NCI-H2107 (cell line): ENCODE measurements at regions not wholly inside any gene's neighbourhood (a gene's known extent, or its start where the extent isn't known, plus 50 kb on each side); places are given as distances from the start of the nearest gene placed in this dataset.
"Not testable (repeated sequence)": the region's sequence is repeated elsewhere in the genome, so short reads cannot be mapped to it uniquely, and the experiment has no call there.

ENCODE experiments used
- DNase-seq: peaks from one replicate; lab custom pipeline; 2025; lab: John Stamatoyannopoulos, UW

GRCh38 chr1:101479945-101480344, 243.1 kb downstream of the S1PR1 start:
- DNase-seq = no peak

- no peak for DNase-seq
These were observed 245.5 kb downstream of the S1PR1 start for GRCh38 chr1:101482306-101482705.

DNA sequence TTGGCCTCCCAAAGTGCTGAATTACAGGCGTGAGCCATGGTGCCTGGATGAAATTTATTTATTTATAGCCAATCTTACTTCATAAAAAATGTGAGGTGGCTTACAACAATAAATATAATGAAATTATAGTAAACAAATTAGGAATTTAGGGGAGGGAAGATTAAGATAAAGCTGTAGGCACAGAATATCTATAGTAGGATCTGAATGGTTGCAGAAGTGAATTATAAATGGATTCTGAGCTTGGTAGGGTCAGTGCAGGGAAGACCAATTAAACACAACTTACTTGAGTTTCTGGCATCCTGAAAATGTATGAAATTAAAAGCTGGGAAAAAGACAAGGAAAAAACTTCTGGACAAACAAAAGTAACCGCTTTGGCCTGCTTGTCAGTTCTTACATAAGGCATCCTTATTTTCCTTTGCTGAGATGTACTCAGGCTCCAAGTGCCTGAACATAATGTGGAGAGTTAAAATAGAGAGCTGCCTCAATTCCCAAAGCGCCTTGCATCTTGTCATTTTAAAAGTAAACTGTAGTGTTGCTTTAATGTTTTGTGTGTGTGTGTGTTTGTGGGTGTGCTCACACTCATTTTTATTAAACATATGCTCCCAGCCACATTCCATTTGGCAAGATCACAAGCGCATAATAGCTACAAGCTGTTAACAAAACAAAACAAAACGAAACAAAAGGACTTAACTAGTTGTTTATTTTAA, 247.3 kb downstream of the S1PR1 start:
- DNase-seq = no peak

GRCh38 chr1:101484689-101485338, 248.0 kb downstream of the S1PR1 start:
- no peak for DNase-seq

- no peak for DNase-seq
These were observed 248.9 kb downstream of the S1PR1 start for GRCh38 chr1:101485712-101486111.

DNA sequence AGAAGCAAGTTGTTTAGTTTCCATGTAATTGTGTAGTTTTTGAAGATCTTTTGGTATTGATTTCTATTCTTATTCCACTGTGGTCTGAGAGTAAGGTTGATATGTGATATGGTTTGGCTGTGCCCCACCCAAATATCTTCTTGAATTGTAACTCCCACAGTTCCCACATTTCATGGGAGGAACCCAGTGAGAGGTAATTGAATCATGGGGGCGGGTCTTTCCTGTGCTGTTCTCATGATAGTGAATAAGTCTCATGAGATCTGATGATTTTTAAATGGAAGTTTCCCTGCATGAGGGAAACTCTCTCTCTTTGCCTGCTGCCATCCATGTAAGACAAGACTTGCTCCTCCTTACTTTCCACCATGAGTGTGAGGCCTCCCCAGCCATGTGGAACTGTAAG, 255.3 kb downstream of the S1PR1 start:
- not testable (repeated sequence) for DNase-seq

GRCh38 chr1:101493920-101494319, 257.1 kb downstream of the S1PR1 start:
- not testable (repeated sequence) for DNase-seq

GRCh38 chr1:101496109-101496508, 259.3 kb downstream of the S1PR1 start:
- no peak for DNase-seq

GRCh38 chr1:101497881-101498559, 261.2 kb downstream of the S1PR1 start:
- DNase-seq = no peak

GRCh38 chr1:101504106-101504505, 267.3 kb downstream of the S1PR1 start:
- not testable (repeated sequence) for DNase-seq

DNA sequence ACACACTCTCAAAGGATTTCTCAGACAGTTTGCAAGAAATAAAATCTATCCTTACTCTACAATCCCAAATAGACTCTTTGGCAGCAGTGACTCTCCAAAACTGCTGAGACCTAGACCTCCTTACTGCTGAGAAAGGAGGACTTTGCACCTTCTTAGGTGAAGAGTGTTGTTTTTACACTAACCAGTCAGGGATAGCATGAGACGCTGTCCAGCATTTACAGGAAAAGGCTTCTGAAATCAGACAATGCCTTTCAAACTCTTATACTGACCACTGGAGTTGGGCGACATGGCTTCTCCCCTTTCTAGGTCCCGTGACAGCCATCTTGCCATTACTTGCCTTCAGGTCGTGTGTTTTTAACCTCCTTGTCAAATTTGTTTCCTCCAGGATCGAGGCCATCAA, 268.4 kb downstream of the S1PR1 start:
- DNase-seq = not testable (repeated sequence)

GRCh38 chr1:101506541-101507164, 269.8 kb downstream of the S1PR1 start:
- DNase-seq = peak; percentile 34

DNA sequence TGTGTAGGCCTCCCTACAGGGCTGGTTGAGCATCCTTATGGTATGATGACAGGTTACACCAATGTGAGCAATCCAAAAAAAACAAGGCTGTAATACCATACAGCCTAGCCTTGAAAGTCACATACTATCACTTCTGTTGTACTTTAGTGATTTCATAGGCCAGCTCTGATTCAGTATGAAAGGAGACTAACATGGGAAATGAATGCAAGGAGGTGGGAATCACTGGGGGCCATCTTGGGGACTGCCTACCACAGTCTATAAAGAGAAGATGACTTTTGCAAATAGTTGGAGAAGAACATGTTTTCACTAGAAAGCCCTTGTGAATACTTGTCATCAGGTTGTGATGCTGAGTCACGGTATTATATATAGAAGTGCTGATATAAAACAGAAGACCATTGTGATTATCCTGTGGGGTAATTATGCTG, 270.7 kb downstream of the S1PR1 start:
- DNase-seq = no peak

DNA sequence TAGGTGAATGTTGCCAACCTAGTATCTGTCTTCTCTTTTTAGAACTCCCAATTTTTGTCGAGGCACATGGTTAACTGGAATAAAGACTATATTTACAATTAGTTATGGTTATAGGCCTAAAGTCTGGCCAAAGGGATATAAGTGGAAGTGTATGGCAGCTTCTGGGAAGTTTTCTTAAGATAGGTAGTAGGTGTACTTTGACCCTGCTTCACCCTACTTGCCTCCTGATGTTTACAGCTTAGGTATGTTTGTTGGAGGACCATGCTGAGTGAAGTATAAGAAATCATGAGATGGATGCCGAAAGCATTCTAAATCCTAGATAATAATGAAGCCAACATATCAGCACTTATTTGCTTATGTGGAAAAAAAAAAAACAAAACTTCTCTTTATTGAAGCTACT, 272.1 kb downstream of the S1PR1 start:
- DNase-seq = no peak

DNA sequence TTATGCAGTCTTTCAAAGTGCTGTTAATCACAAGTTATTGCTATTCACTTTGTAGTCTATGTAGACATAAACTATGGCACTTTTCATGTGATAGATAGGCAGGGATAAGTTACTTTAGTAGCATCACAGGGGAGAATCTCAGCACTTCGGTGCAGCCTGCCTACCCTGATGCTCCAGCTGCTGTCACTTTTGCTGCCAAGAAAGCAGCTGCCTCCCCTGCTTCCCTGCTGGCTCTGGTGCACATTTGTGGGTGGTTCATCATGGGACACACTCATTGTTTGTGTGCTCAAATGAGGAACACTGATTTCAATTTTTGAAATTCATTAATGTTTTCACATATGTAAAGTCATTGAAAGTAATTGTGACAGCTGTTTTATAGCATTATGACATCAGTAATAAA, 272.6 kb downstream of the S1PR1 start:
- no peak for DNase-seq

GRCh38 chr1:101511202-101511891, 274.5 kb downstream of the S1PR1 start:
- no peak for DNase-seq

- DNase-seq = peak; percentile 11
These were observed 283.5 kb downstream of the S1PR1 start for GRCh38 chr1:101520302-101520701.

DNA sequence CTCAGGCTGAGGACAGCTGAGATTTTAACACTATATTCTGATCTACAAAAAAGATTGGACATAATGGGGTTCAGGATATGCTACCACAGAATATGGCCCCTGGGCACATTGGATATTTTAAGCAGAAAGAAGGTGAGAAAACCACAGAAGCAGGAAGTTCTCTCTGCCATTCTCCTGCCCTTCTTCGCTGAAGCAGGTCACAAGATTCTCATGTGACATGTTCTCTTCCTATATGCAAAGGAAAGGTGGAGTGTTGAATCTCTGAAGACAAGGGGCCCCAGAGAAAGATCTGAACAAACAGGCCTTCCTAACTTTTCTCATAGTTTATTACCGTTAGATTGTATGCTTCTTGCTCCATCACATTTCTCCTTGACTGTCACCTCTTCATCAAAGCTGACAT, 285.7 kb downstream of the S1PR1 start:
- no peak for DNase-seq

DNA sequence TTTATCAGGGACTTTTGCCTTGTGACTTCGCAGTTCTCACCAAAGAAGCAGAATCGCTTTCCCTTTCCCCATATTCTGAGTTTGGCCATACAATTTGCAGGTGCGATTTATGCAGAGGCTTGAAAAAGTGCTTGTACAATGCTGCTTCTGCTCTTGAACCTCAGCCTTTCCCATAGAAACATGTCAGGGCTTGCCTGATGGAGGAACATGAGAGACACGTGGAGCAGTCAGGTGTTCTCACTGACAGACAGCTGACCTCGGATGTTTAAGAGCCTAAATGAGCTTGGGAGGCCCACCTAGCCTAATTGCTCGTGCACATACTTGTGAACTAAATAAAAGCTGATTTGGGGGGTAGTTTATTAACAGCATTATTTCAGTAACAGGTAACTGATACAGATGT, 290.0 kb downstream of the S1PR1 start:
- DNase-seq = no peak

GRCh38 chr1:101532377-101532776, 295.6 kb downstream of the S1PR1 start:
- no peak for DNase-seq

GRCh38 chr1:101540161-101540560, 303.3 kb downstream of the S1PR1 start:
- no peak for DNase-seq

- no peak for DNase-seq
These were observed 310.1 kb downstream of the S1PR1 start for GRCh38 chr1:101546885-101547284.
